HUES64 (cell line): ENCODE measurements at regions not wholly inside any gene's neighbourhood (a gene's known extent, or its start where the extent isn't known, plus 50 kb on each side); places are given as distances from the start of the nearest gene placed in this dataset.

Experiments
- H3K27ac ChIP-seq: 2 replicates; pipeline ENCODE4 v1.7.0; 2013; ENCODE audit warnings: low read depth, low read length, inconsistent platforms
- H3K27me3 ChIP-seq: 2 replicates; pipeline ENCODE4 v1.6.1; 2013; ENCODE audit warnings: mild to moderate bottlenecking, low read length; ENCODE audit not compliant: insufficient read depth
- H3K36me3 ChIP-seq: 2 replicates; pipeline ENCODE4 v1.6.1; 2013; ENCODE audit warnings: mild to moderate bottlenecking, low read length; ENCODE audit not compliant: insufficient read depth
- H3K4me1 ChIP-seq: 2 replicates; pipeline ENCODE4 v1.6.1; 2013; ENCODE audit warnings: mild to moderate bottlenecking, low read length, moderate library complexity; ENCODE audit not compliant: insufficient read depth
- H3K4me3 ChIP-seq: 2 replicates; pipeline ENCODE4 v1.5.1; 2013; ENCODE audit warnings: mild to moderate bottlenecking, low read length, moderate library complexity
- H3K9ac ChIP-seq: 2 replicates; pipeline ENCODE4 v1.6.1; 2013; ENCODE audit warnings: mild to moderate bottlenecking, low read depth, low read length
- H3K9me3 ChIP-seq: 2 replicates; pipeline ENCODE4 v1.6.1; 2013; ENCODE audit warnings: low read depth, low read length; ENCODE audit not compliant: insufficient read depth
- WGBS: fragments of 150-250, 120-280 bp; methylation state at CpG from one replicate; pipeline ENCODE4 v1.1.7; 2013; ENCODE audit warnings: missing lambda C conversion rate; 5-methylcytosine and 5-hydroxymethylcytosine counted together

- H3K9me3 ChIP-seq, result no peaks in the 10 kb centered on the region
- WGBS, result 98% methylated on average over 2 of the region's 2 CpGs
Observed at GRCh38 chr14:85313560-85314207, 216.3 kb upstream of the FLRT2 start.

DNA sequence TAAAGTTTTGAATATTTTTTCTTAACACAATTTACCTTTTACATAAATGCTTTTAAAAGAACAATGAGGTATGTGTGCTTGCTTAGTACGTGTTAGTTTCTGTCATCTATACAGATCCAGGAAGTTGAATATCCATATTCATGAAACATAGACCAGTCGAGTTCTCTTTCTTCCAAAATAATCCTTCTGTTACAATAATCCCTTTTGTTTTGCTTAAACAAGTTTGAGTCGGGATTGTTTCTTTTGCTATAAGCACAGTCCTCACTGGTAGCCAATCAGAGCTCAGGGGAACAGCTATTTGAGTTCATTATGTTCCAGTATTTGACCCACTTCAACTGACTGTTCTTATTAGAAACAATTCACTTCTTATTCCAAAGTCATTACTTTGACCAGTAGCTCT, 214.7 kb upstream of the FLRT2 start:
- Histone ChIP-seq H3K4me1 (peaks cover 45% of the 10 kb centered on the region), H3K9me3 (no peaks in the 10 kb centered on the region), H3K9ac (no peak overlapping the region), H3K27me3 (no peaks in the 10 kb centered on the region), H3K4me3 (no peak overlapping the region), H3K27ac (no peak overlapping the region), H3K36me3 (no peaks in the 10 kb centered on the region)
- 85% methylated on average over 3 of the region's 3 CpGs for WGBS

More at GRCh38 chr14:85313560-85314207, 216.3 kb upstream of the FLRT2 start:
- H3K27me3 ChIP-seq, result no peaks in the 10 kb centered on the region
- peaks cover 48% of the 10 kb centered on the region for H3K4me1 ChIP-seq
- H3K4me3 ChIP-seq, result no peak overlapping the region
- no peak overlapping the region for H3K9ac ChIP-seq
- H3K36me3 ChIP-seq, result no peaks in the 10 kb centered on the region
- H3K27ac ChIP-seq, result no peak overlapping the region

- no peaks in the 10 kb centered on the region for H3K9me3 ChIP-seq
- no peaks in the 10 kb centered on the region for H3K36me3 ChIP-seq
- no peak overlapping the region for H3K4me3 ChIP-seq
- WGBS, result 92% methylated on average over 4 of the region's 5 CpGs
- H3K9ac ChIP-seq, result no peak overlapping the region
- H3K4me1 ChIP-seq, result peaks cover 45% of the 10 kb centered on the region
- H3K27me3 ChIP-seq, result no peaks in the 10 kb centered on the region
- no peak overlapping the region for H3K27ac ChIP-seq
Observed at GRCh38 chr14:85315733-85316290, 214.1 kb upstream of the FLRT2 start.

DNA sequence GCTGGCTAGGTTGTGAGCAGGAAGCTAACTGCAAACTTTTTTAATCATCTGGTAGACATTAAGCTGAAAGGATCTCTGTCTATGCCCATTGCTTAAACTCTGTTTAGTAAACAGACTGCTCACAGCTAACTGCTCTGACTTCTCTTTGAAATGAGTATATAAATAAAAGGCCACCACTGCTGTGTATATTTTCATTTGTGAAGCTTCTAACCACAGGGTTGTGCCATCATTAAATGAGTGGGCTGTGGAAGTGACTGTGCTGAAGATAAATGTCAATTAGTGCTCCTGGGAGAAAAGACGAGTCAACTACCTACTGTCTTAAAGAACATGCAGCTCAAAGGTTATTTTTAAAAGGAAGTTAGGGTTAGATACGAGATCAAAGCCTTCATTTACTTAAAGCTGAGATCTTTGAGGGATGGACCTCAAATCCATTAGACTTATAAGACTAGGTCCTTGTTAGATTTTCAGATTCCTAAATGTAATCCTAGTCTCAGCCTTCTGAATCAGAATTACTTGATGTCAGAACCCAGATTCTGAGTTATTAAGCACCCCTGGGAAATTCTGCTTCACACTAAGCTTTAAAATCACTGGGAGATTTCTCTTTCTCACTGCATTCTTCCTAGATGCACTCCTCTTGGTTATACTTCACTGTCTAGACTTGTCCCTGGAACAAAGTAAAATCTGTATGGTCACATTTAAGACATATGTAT, 213.1 kb upstream of the FLRT2 start:
- no peaks in the 10 kb centered on the region for H3K27me3 ChIP-seq
- H3K9me3 ChIP-seq, result no peaks in the 10 kb centered on the region
- H3K36me3 ChIP-seq, result no peaks in the 10 kb centered on the region
- 85% methylated on average over 2 of the region's 2 CpGs for WGBS
- peaks cover 45% of the 10 kb centered on the region for H3K4me1 ChIP-seq
- no peak overlapping the region for H3K27ac ChIP-seq
- no peak overlapping the region for H3K9ac ChIP-seq
- no peak overlapping the region for H3K4me3 ChIP-seq

DNA sequence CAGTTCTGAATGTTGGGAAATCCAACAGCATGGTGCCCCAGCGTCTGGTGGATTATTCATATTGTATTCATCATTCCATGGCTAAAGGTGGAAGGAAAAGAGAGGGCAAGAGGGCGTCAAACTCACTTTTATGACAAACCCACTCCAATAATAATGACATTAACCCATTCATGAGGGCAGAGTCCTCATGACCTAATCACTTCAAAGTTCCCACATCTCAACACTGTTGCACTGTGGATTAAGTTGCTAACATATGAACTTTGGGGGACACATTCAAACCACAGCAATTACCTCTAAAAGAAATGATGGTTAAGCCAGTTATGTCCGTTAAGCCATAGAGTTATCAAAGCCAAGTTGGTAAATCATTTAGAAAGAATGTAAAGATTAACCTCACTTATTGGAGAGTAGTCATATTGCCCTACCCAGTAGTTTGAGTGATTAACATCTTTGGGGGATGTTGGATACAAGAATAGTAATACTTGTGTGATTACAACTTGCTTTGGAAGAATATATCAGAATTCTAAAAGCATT, 212.4 kb upstream of the FLRT2 start:
- Histone ChIP-seq H3K27ac (no peak overlapping the region), H3K36me3 (no peaks in the 10 kb centered on the region), H3K9me3 (no peaks in the 10 kb centered on the region), H3K27me3 (no peaks in the 10 kb centered on the region), H3K9ac (no peak overlapping the region), H3K4me1 (peaks cover 41% of the 10 kb centered on the region), H3K4me3 (no peak overlapping the region)
- WGBS, result 90% methylated on average over 2 of the region's 3 CpGs

DNA sequence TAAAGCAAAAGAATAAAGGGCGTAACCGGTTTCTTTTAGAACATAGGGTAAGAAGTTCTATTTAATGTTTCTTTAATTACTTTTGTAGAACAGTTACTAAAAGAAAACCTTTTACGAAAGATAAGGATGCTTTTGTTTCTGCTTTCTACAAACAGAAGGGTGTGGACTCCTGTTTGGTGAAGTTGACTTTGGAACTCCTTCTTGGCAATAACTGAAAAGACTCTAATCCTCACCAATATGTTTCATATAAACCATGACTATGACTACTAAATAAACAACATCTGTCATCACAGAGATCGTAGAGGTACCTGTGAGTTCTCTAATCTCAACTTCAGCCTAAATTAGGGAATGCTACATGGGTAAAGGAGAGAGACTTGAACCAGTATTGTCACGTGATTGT, 210.8 kb upstream of the FLRT2 start:
- 100% methylated on average over 4 of the region's 5 CpGs for WGBS

GRCh38 chr14:85319998-85320630, 209.8 kb upstream of the FLRT2 start:
- no peaks in the 10 kb centered on the region for H3K9me3 ChIP-seq
- no peaks in the 10 kb centered on the region for H3K27me3 ChIP-seq
- H3K4me1 ChIP-seq, result peaks cover 19% of the 10 kb centered on the region
- no peak overlapping the region for H3K4me3 ChIP-seq
- H3K36me3 ChIP-seq, result no peaks in the 10 kb centered on the region
- WGBS, result 87% methylated on average over 6 of the region's 6 CpGs
- H3K9ac ChIP-seq, result no peak overlapping the region
- H3K27ac ChIP-seq, result no peak overlapping the region

More for the DNA sequence above, 210.8 kb upstream of the FLRT2 start:
- Histone ChIP-seq H3K27ac (no peak overlapping the region), H3K9me3 (no peaks in the 10 kb centered on the region), H3K9ac (no peak overlapping the region), H3K4me3 (no peak overlapping the region), H3K36me3 (no peaks in the 10 kb centered on the region), H3K27me3 (no peaks in the 10 kb centered on the region), H3K4me1 (peaks cover 26% of the 10 kb centered on the region)

DNA sequence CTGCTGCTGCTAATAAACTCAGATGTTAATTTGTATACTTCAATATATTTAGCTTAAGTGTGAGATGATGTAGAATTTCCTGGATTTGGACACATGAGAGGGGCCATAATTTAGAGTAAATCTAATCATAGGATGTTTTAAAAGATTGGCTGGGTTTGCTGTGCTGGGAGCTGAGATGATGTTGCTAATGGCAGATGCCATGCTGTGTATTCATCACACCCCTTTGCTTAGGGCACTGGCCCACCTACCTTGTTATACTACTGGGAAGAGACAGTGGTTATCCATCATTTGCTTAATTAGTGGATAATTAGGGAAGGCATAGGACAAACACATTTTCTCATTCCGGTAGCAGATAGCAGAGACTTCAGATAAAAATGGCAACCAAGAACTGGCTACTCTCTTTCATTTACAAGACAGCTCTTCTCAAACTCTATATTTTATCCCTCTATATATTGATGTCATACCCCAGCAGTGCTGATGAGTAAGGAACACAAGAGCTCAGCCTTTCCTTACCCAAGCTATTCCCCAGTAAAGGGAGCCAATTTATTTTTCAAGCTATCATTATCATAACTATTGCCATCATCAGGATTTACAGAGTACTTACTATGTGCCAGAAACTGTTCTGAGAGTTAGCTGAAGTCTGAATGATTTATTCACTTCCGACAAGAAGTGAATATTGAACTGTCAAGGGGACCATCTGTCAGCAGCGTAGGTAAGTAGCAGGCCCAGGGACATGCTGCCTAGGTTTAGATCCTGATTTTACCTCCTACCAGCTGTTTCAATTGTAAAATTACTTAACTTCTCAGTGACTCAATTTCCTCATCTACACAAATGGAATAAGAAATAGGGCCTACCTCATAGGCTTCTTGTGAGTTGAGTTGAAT, 204.6 kb upstream of the FLRT2 start:
- no peaks in the 10 kb centered on the region for H3K27me3 ChIP-seq
- WGBS, result 87% methylated on average over 3 of the region's 3 CpGs
- no peaks in the 10 kb centered on the region for H3K4me1 ChIP-seq
- no peak overlapping the region for H3K27ac ChIP-seq
- H3K4me3 ChIP-seq, result no peak overlapping the region
- H3K9ac ChIP-seq, result no peak overlapping the region
- H3K9me3 ChIP-seq, result no peaks in the 10 kb centered on the region
- H3K36me3 ChIP-seq, result no peaks in the 10 kb centered on the region

- H3K4me1 ChIP-seq, result no peaks in the 10 kb centered on the region
- no peaks in the 10 kb centered on the region for H3K9me3 ChIP-seq
- WGBS, result 89% methylated on average over 1 of the region's 1 CpG
- no peaks in the 10 kb centered on the region for H3K27me3 ChIP-seq
- no peak overlapping the region for H3K9ac ChIP-seq
- no peak overlapping the region for H3K27ac ChIP-seq
- no peak overlapping the region for H3K4me3 ChIP-seq
- H3K36me3 ChIP-seq, result no peaks in the 10 kb centered on the region
Observed at GRCh38 chr14:85332401-85332800, 197.5 kb upstream of the FLRT2 start.

GRCh38 chr14:85333313-85333712, 196.6 kb upstream of the FLRT2 start:
- Histone ChIP-seq H3K4me3 (no peak overlapping the region), H3K36me3 (no peaks in the 10 kb centered on the region), H3K9ac (no peak overlapping the region), H3K9me3 (no peaks in the 10 kb centered on the region), H3K27me3 (no peaks in the 10 kb centered on the region), H3K4me1 (no peaks in the 10 kb centered on the region), H3K27ac (no peak overlapping the region)
- WGBS, result 99% methylated on average over 3 of the region's 3 CpGs
